ENCODE measurements at regions not wholly inside any gene's neighbourhood (a gene's known extent, or its start where the extent isn't known, plus 50 kb on each side); places are given as distances from the start of the nearest gene placed in this dataset.

DNA sequence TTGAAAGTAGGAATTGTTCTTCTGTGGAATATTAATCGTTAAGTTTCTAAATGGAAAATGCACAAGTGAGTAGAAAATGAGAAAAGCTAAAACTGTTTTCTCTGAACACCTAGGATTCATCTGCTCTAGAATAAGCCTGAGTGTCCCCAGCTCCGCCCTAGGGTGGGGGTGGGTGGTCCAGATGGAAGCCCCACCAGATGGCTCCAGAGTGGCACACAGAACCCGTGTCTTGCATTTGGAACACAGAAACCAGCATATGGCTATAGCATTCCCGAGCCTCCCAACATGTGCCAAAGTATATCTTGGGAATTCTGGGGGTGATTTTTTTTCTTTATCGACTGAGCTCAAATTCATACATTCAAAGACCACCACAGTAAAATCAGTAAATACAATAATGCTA lies 517.7 kb upstream of the PSMD7 start:
- H4K20me1 ChIP-seq (ENCODE audit: insufficient read depth, low read length), result no peaks in the 10 kb centered on the region
- H3K27ac ChIP-seq (ENCODE audit: low read depth, low read length, poor library complexity, severe bottlenecking), result no peak overlapping the region
- H3K9ac ChIP-seq (ENCODE audit: low read length), result no peak overlapping the region
- H3K36me3 ChIP-seq (ENCODE audit: insufficient read depth, low read length), result no peaks in the 10 kb centered on the region
- no peaks in the 10 kb centered on the region for H3K27me3 ChIP-seq (ENCODE audit: insufficient read depth, low read length)
- no peaks in the 10 kb centered on the region for H3K79me2 ChIP-seq (ENCODE audit: insufficient read depth, low read length)
- no peak overlapping the region for H3K4me3 ChIP-seq (ENCODE audit: low read depth, low read length, poor library complexity, severe bottlenecking)
- no peaks in the 10 kb centered on the region for H3F3A ChIP-seq (ENCODE audit: insufficient read depth, low read length)
- no peak overlapping the region for H2AFZ ChIP-seq (ENCODE audit: low read length)
- TF ChIP-seq, protein P1, sequence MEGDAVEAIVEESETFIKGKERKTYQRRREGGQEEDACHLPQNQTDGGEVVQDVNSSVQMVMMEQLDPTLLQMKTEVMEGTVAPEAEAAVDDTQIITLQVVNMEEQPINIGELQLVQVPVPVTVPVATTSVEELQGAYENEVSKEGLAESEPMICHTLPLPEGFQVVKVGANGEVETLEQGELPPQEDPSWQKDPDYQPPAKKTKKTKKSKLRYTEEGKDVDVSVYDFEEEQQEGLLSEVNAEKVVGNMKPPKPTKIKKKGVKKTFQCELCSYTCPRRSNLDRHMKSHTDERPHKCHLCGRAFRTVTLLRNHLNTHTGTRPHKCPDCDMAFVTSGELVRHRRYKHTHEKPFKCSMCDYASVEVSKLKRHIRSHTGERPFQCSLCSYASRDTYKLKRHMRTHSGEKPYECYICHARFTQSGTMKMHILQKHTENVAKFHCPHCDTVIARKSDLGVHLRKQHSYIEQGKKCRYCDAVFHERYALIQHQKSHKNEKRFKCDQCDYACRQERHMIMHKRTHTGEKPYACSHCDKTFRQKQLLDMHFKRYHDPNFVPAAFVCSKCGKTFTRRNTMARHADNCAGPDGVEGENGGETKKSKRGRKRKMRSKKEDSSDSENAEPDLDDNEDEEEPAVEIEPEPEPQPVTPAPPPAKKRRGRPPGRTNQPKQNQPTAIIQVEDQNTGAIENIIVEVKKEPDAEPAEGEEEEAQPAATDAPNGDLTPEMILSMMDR (IDR thresholded peaks at IDR 0.05; ENCODE audit: low read length), result no peak
- TF ChIP-seq EZH2 (IDR thresholded peaks at IDR 0.05; ENCODE audit: borderline replicate concordance, low read length), result no peak
- H3K9me3 ChIP-seq (ENCODE audit: low read length), result no peaks in the 10 kb centered on the region
- no peaks in the 10 kb centered on the region for H3K4me1 ChIP-seq (ENCODE audit: insufficient read depth, low read length, severe bottlenecking)
- no peak overlapping the region for H3K4me2 ChIP-seq (ENCODE audit: low read length)
- H3K9me2 ChIP-seq (ENCODE audit: low read depth, low read length), result no peaks in the 10 kb centered on the region

DNA sequence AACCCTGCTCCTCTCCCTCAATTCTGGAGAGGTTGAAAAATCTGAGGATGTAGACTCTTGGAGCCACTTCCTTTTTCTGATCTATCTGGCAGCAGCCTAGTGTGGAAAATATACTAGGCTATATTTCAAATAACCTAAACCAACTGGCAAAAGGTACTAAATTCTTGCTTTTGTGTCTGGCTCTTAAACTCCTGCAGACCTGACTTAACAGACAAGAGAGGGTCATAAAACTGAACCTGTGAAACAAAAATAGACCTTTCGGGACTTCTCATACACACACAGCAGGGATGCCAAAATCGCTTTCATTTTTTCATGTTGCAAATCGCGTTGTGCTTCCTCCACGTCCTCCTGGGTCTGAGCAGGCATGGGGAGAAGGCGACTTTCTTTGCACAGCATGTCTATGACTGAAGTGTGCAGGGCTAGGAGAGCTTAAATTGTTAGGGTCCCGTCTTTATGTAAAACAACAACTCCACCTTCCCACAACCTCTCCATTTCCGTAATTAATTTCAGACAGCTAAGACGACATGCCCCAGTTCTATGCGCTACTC lies 520.7 kb upstream of the PSMD7 start:
- Histone ChIP-seq H3F3A (ENCODE audit: insufficient read depth, low read length) (no peaks in the 10 kb centered on the region), H3K4me2 (ENCODE audit: low read length) (no peak overlapping the region), H3K9ac (ENCODE audit: low read length) (no peak overlapping the region), H3K9me2 (ENCODE audit: low read depth, low read length) (no peaks in the 10 kb centered on the region), H3K9me3 (ENCODE audit: low read length) (no peaks in the 10 kb centered on the region), H4K20me1 (ENCODE audit: insufficient read depth, low read length) (no peaks in the 10 kb centered on the region), H3K27me3 (ENCODE audit: insufficient read depth, low read length) (no peaks in the 10 kb centered on the region), H3K36me3 (ENCODE audit: insufficient read depth, low read length) (no peaks in the 10 kb centered on the region), H3K27ac (ENCODE audit: low read depth, low read length, poor library complexity, severe bottlenecking) (no peak overlapping the region), H3K4me1 (ENCODE audit: insufficient read depth, low read length, severe bottlenecking) (no peaks in the 10 kb centered on the region), H3K79me2 (ENCODE audit: insufficient read depth, low read length) (no peaks in the 10 kb centered on the region), H2AFZ (ENCODE audit: low read length) (no peak overlapping the region), H3K4me3 (ENCODE audit: low read depth, low read length, poor library complexity, severe bottlenecking) (no peak overlapping the region)
- no peak for TF ChIP-seq EZH2 (IDR thresholded peaks at IDR 0.05; ENCODE audit: borderline replicate concordance, low read length)
- TF ChIP-seq, protein P1 (IDR thresholded peaks at IDR 0.05; ENCODE audit: low read length), result no peak

DNA sequence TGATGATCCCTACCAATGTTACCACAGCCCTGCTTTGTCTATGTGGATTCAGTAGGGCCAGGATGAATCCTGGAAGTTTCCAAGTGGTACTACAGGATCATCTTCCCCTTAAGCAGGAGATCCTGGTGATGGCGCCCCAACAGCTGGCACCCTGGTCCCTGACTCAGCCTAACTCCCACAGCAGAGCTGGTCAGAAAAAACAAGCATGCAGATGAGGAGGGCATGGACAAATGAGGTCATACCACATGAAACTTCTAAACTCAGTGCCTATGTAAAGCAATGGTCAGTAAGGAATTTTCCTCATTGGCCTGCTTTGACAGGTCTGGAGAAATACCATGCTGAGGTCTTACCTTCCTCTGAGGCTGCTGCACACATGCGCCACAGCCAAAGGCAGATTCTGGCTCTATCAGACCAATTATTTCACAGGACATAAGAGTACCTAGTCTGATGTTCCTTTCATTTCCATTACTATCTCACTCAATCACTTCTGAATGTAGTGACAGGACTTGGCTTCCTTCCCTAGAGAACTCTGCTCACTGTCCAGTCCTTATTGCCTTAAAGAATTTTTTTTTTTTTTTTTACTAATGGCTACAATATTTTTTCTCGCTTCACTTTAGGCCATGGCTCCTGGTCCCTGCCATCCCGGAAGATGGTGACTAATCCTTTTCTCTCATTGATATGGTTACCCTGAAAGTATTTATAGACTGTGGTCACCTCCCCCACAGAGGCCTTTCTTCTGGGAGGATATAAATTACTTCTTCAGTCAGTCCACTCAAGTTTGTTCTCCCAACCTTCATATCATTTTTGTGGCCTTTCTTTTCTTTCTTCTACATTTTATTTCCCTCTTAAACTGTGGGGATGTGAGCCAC lies 525.2 kb upstream of the PSMD7 start:
- H3K4me2 ChIP-seq (ENCODE audit: low read length), result no peak overlapping the region
- TF ChIP-seq, protein P1 (IDR thresholded peaks at IDR 0.05; ENCODE audit: low read length), result no peak
- TF ChIP-seq EZH2 (IDR thresholded peaks at IDR 0.05; ENCODE audit: borderline replicate concordance, low read length), result no peak
- no peaks in the 10 kb centered on the region for H3K79me2 ChIP-seq (ENCODE audit: insufficient read depth, low read length)
- no peaks in the 10 kb centered on the region for H3F3A ChIP-seq (ENCODE audit: insufficient read depth, low read length)
- H3K36me3 ChIP-seq (ENCODE audit: insufficient read depth, low read length), result no peaks in the 10 kb centered on the region
- no peaks in the 10 kb centered on the region for H3K4me1 ChIP-seq (ENCODE audit: insufficient read depth, low read length, severe bottlenecking)
- H3K4me3 ChIP-seq (ENCODE audit: low read depth, low read length, poor library complexity, severe bottlenecking), result no peak overlapping the region
- no peaks in the 10 kb centered on the region for H3K27me3 ChIP-seq (ENCODE audit: insufficient read depth, low read length)
- H3K9me2 ChIP-seq (ENCODE audit: low read depth, low read length), result no peaks in the 10 kb centered on the region
- no peak overlapping the region for H3K9ac ChIP-seq (ENCODE audit: low read length)
- H3K27ac ChIP-seq (ENCODE audit: low read depth, low read length, poor library complexity, severe bottlenecking), result no peak overlapping the region
- H4K20me1 ChIP-seq (ENCODE audit: insufficient read depth, low read length), result no peaks in the 10 kb centered on the region
- H3K9me3 ChIP-seq (ENCODE audit: low read length), result no peaks in the 10 kb centered on the region
- H2AFZ ChIP-seq (ENCODE audit: low read length), result no peak overlapping the region
